SJSA1 (cell line): ENCODE measurements at regions not wholly inside any gene's neighbourhood (a gene's known extent, or its start where the extent isn't known, plus 50 kb on each side); places are given as distances from the start of the nearest gene placed in this dataset.

Experiments
- DNase-seq, 2 experiments: peaks; one replicate each; pipeline ENCODE4 v3.0.0-alpha.2; 2015 to 2020; ENCODE audit warnings: low spot score in 2 of 2, low read depth in 1 of 2
- H3K27ac ChIP-seq: fragments of 250-450 bp; sonication (Bioruptor Pico); 2 replicates; pipeline ENCODE4 v1.5.1; 2020; ENCODE audit warnings: mild to moderate bottlenecking, moderate library complexity
- H3K27me3 ChIP-seq: fragments of 250-450 bp; sonication (Bioruptor Pico); replicated peaks from 2 replicates; pipeline ENCODE4 v1.5.1; 2020; ENCODE audit warnings: mild to moderate bottlenecking, moderate library complexity
- H3K36me3 ChIP-seq: fragments of 250-450 bp; sonication (Bioruptor Pico); 2 replicates; pipeline ENCODE4 v1.5.1; 2020; ENCODE audit warnings: mild to moderate bottlenecking
- H3K4me1 ChIP-seq: fragments of 250-450 bp; sonication (Bioruptor Pico); replicated peaks from 2 replicates; pipeline ENCODE4 v1.6.1; 2021; ENCODE audit warnings: mild to moderate bottlenecking
- H3K4me3 ChIP-seq: fragments of 250-450 bp; sonication (Bioruptor Pico); 2 replicates; pipeline ENCODE4 v1.5.1; 2020; ENCODE audit warnings: mild to moderate bottlenecking
- H3K9me3 ChIP-seq: fragments of 250-450 bp; sonication (Bioruptor Pico); replicated peaks from 2 replicates; pipeline ENCODE4 v1.5.1; 2020; ENCODE audit warnings: mild to moderate bottlenecking

- H3K4me1 ChIP-seq: no peaks in the 10 kb centered on the region; the same call in 1 of the 2 replicates
- H3K4me3 ChIP-seq: no peak overlapping the region
- no peaks in the 10 kb centered on the region for H3K9me3 ChIP-seq
- H3K27me3 ChIP-seq: no peaks in the 10 kb centered on the region; the same call in 1 of the 2 replicates
- no peak for DNase-seq
- H3K36me3 ChIP-seq: no peaks in the 10 kb centered on the region
- H3K27ac ChIP-seq: no peak overlapping the region
Observed at GRCh38 chr10:110433740-110434139, 64.0 kb upstream of the DUSP5 start.

DNA sequence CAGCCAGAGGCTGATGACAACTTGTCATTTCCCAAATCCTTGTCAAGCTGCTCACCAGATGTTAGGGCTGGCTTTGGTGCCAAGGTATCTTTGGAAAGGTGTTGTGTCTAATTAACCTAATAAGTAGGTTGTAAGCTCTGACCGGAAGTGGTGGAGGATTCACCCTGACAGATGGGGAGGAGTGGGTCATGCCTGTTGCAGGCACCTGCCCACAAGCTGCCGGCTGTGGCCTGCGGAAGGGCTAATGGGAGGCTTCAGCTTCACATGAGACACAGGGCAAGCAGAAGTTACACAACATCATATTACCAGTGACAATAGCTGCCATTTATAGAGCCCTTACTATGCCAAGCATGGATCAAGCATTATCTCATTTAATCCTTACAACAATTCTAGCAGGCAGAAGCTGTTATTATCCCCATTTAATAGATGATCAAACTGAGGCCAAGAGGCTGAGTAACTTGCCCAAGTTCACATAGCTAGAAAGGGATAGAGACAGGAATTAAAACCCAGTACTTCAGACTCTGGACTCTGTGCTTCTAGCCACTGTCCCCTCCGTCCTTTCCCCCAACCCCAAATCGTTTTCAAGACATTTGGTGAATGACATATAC lies 63.1 kb upstream of the DUSP5 start:
- H3K36me3 ChIP-seq: no peaks in the 10 kb centered on the region
- no peaks in the 10 kb centered on the region for H3K9me3 ChIP-seq
- H3K4me1 ChIP-seq: no peaks in the 10 kb centered on the region
- no peak overlapping the region for H3K27ac ChIP-seq
- no peak for DNase-seq
- H3K27me3 ChIP-seq: no peaks in the 10 kb centered on the region; the same call in 1 of the 2 replicates
- no peak overlapping the region for H3K4me3 ChIP-seq

- no peak overlapping the region for H3K27ac ChIP-seq
- no peaks in the 10 kb centered on the region for H3K4me1 ChIP-seq
- no peak for DNase-seq
- no peaks in the 10 kb centered on the region for H3K9me3 ChIP-seq
- no peaks in the 10 kb centered on the region for H3K36me3 ChIP-seq
- no peak overlapping the region for H3K4me3 ChIP-seq
- H3K27me3 ChIP-seq: no peaks in the 10 kb centered on the region; the same call in 1 of the 2 replicates
Observed at GRCh38 chr10:110436554-110437350, 61.0 kb upstream of the DUSP5 start.

DNA sequence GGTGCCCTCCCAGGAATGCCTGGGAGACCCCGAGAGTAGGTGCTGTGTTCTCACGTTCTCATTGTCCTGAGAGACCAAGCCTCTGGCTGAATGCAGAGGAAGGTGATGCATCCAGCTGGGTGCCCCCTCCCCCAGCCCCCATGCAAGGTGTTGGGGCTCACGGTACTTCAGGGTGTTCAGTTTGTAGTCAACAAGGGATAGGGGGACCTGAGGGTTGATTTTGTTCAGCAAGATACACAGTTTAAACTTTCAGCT lies 60.4 kb upstream of the DUSP5 start:
- no peak overlapping the region for H3K4me3 ChIP-seq
- no peaks in the 10 kb centered on the region for H3K36me3 ChIP-seq
- no peaks in the 10 kb centered on the region; the same call in 1 of the 2 replicates for H3K27me3 ChIP-seq
- no peaks in the 10 kb centered on the region for H3K9me3 ChIP-seq
- H3K27ac ChIP-seq: no peak overlapping the region
- H3K4me1 ChIP-seq: no peaks in the 10 kb centered on the region
- DNase-seq: no peak

DNA sequence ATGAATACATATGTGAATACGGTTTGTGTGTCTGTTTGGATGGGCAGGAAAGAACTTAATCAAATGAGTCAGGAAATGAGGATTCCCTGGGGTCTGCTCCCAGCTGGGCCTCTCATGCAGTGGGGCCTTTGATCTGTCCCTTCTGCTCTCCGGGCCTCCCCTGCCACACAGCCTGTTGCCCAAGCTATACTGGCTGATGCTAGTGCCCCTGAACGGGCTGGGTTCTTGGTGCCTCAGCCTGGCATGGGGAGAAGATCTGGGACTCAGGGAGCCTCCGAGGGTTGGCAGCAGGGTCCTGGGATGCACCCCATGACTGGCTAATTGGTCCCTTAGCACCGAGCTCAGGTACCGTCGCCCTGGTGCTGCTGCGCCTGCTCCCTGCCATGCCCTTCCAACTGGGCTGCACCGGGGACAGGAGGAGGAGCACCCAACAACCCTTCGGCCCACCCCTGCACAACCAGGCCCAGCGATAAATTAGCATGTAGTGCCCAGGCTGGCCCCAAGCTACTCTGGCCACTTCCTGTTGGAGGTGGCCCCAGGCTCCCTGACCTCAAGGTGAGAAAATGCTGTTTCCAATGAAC lies 59.9 kb upstream of the DUSP5 start:
- no peak overlapping the region for H3K27ac ChIP-seq
- H3K9me3 ChIP-seq: no peaks in the 10 kb centered on the region

DNA sequence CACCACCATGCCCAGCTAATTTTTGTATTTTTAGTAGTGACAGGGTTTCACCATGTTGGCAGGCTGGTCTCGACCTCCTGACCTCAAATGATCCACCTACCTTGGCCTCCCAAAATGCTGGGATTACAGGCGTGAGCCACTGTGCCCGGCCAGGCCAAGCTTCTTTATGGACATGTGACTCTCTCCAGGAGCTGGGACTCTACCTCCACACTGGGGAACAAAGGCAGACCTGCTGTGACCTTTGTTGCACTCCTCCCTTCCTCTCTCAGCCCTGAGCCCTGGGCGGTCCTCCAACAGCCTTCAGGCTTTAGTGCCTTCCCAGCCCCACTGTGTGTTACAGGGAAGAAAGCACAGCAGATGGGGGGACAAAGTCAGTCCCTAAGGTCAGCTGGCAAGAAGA lies 55.0 kb upstream of the DUSP5 start:
- Histone ChIP-seq H3K4me1 (peaks cover 11% of the 10 kb centered on the region), H3K27ac (no peak overlapping the region), H3K27me3 (no peaks in the 10 kb centered on the region), H3K4me3 (no peak overlapping the region), H3K36me3 (no peaks in the 10 kb centered on the region), H3K9me3 (no peaks in the 10 kb centered on the region)
- no peak for DNase-seq

More for the DNA sequence above, 59.9 kb upstream of the DUSP5 start:
- no peak overlapping the region for H3K4me3 ChIP-seq
- DNase-seq: no peak
- H3K4me1 ChIP-seq: no peaks in the 10 kb centered on the region
- H3K36me3 ChIP-seq: no peaks in the 10 kb centered on the region
- no peaks in the 10 kb centered on the region for H3K27me3 ChIP-seq

- Histone ChIP-seq H3K27ac (no peak overlapping the region), H3K27me3 (no peaks in the 10 kb centered on the region), H3K9me3 (no peaks in the 10 kb centered on the region), H3K4me1 (peaks cover 14% of the 10 kb centered on the region), H3K4me3 (no peak overlapping the region), H3K36me3 (no peaks in the 10 kb centered on the region)
- no peak for DNase-seq
Observed at GRCh38 chr10:110443239-110444003, 54.3 kb upstream of the DUSP5 start.

- Histone ChIP-seq H3K27ac (no peak overlapping the region), H3K9me3 (no peaks in the 10 kb centered on the region), H3K36me3 (no peaks in the 10 kb centered on the region), H3K4me3 (no peak overlapping the region), H3K4me1 (peaks cover 14% of the 10 kb centered on the region), H3K27me3 (no peaks in the 10 kb centered on the region)
- DNase-seq: no peak
Observed at GRCh38 chr10:110444004-110444337, 53.7 kb upstream of the DUSP5 start.

DNA sequence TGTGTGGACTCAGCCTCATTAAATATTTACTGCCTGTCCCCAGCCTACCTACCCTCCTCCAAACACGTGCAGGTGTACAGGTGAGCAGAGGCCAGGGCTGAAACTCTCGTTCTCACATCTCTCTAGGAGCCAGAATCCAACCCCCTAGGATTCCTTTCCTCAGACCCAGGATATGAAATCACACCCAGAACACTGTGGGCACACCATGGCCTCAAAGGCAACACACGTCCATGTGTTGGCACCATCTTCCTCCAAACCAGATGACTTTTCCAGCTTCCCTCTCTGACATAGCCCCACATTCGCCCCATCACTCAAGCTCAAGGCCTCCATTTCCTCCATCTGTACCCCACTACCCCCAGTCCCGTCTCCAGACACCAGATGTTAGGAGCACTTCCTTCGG lies 51.8 kb upstream of the DUSP5 start:
- no peak for DNase-seq
- H3K9me3 ChIP-seq: no peaks in the 10 kb centered on the region

DNA sequence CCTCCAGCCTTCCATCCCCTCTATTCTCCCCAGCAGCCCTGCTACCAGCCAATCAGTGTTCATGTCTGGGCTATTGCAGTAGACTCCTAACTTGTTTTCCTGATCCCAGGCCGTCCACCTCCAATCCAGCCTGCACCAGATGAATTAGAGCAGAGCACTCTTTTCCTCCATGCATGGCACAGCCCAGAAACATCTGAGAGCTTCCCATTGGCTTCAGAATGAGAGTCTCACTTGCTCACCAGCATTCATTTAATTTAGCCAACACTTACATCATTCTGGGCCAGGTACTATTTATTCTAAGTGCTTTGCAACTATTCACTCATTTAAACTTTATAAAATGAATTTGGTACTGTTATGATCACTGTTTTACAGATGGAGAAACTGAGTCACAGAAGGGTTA lies 51.4 kb upstream of the DUSP5 start:
- H3K27me3 ChIP-seq: no peaks in the 10 kb centered on the region
- no peak for DNase-seq
- no peaks in the 10 kb centered on the region for H3K36me3 ChIP-seq
- H3K27ac ChIP-seq: no peak overlapping the region
- H3K9me3 ChIP-seq: no peaks in the 10 kb centered on the region
- peaks cover 14% of the 10 kb centered on the region for H3K4me1 ChIP-seq
- no peak overlapping the region for H3K4me3 ChIP-seq

More for the DNA sequence above, 51.8 kb upstream of the DUSP5 start:
- Histone ChIP-seq H3K27ac (no peak overlapping the region), H3K4me1 (peaks cover 14% of the 10 kb centered on the region), H3K27me3 (no peaks in the 10 kb centered on the region), H3K36me3 (no peaks in the 10 kb centered on the region), H3K4me3 (no peak overlapping the region)

DNA sequence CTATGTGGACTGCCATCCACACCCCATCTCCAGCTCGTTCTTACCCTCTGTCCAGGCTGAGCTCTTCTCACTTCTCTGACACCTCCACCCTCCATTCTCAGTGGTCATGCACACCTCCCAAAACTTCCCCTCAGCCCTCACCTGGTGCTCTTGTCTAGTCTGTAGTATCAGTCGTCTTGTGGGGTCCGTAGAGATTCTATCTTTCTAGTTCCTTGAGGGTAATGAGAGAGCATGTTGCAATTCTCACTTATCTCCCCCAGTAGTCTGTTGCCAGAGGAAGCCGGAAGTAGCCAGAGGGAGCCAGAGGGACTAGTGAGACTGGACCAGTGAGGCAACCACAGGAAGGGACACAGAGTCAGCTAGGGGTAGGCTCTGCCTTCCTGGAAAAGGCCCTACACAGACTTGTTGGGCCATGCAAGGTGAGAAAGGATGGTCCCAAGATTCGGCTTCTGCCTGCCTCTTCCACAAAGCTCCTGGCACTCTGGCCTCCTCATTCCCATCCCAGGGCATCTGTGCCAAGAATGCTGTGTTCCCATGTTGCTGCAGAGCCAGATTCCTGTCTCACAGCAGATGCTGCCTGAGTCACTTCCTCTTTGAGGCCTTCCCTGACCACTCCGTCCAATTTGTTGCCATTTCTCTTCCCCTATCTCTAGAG lies 50.6 kb upstream of the DUSP5 start:
- H3K27me3 ChIP-seq: no peaks in the 10 kb centered on the region
- H3K36me3 ChIP-seq: no peaks in the 10 kb centered on the region
- no peaks in the 10 kb centered on the region for H3K9me3 ChIP-seq
- H3K4me1 ChIP-seq: peaks cover 14% of the 10 kb centered on the region
- peak overlapping the region; percentile 55 for H3K27ac ChIP-seq
- no peak overlapping the region for H3K4me3 ChIP-seq
- DNase-seq: peak; percentile 71 to 75

GRCh38 chr10:110447886-110448285 lies 49.8 kb upstream of the DUSP5 start:
- DNase-seq: no peak
- H3K4me3 ChIP-seq: no peak overlapping the region

More at GRCh38 chr10:110447886-110448285, 49.8 kb upstream of the DUSP5 start:
- no peaks in the 10 kb centered on the region for H3K36me3 ChIP-seq
- H3K9me3 ChIP-seq: no peaks in the 10 kb centered on the region
- no peaks in the 10 kb centered on the region for H3K27me3 ChIP-seq
- H3K4me1 ChIP-seq: peaks cover 14% of the 10 kb centered on the region
- peak overlapping the region; percentile 55 for H3K27ac ChIP-seq
